PFSK-1 (cell line): ENCODE measurements at regions not wholly inside any gene's neighbourhood (a gene's known extent, or its start where the extent isn't known, plus 50 kb on each side); places are given as distances from the start of the nearest gene placed in this dataset.

Source experiments
- FOXP2 ChIP-seq: optimal IDR thresholded peaks from 2 replicates; pipeline ENCODE3; 2011; ENCODE audit warnings: borderline replicate concordance, control low read depth, inconsistent platforms; ENCODE audit not compliant: insufficient read depth; ENCODE audit errors: extremely low read length, extremely low read depth
- POLR2AphosphoS5 ChIP-seq: IDR thresholded peaks from 2 replicates; pipeline ENCODE4 v1.6.1; 2012; ENCODE audit warnings: low read depth, mild to moderate bottlenecking, control low read depth, low read length, moderate library complexity
- SIN3A ChIP-seq: IDR thresholded peaks from 2 replicates; pipeline ENCODE4 v1.6.1; 2012; ENCODE audit warnings: mild to moderate bottlenecking, low read length, moderate library complexity, borderline replicate concordance; ENCODE audit not compliant: insufficient read depth
- TAF1 ChIP-seq: IDR thresholded peaks from 2 replicates; pipeline ENCODE4 v1.6.1; 2012; ENCODE audit warnings: low read length, control low read depth, borderline replicate concordance; ENCODE audit not compliant: insufficient read depth
- TF ChIP-seq, protein P1 (sequence below), 2 experiments: IDR thresholded peaks; 2 replicates each; pipeline versions ENCODE4 v1.6.1 to v1.8.0; 2011 to 2012; ENCODE audit warnings: low read depth in 2 of 2, low read length in 2 of 2, control low read depth in 1 of 2, inconsistent platforms in 1 of 2, mild to moderate bottlenecking in 1 of 2, moderate library complexity in 1 of 2; ENCODE audit not compliant: insufficient read depth in 1 of 2

DNA sequence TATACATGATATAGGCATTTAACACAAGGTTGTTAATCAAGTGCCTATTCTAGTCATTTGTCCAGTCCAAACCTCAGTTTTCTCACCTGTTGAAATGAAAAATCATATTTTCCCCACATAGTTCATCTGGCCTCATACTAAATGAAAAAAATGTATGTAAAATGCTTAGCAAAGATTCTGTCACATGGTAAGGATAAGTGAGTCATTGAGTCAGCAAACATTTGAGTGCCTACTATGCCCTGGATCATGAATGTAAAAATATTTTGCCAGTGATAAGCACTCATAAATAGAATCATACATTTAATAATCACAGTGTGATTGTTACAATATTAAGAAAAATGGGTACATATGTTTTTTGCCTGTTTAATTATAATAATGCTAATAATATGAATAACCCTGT, 181.2 kb upstream of the PAPPA start:
- TF ChIP-seq TAF1 (no peak), SIN3A (no peak)
- TF ChIP-seq, protein P1, sequence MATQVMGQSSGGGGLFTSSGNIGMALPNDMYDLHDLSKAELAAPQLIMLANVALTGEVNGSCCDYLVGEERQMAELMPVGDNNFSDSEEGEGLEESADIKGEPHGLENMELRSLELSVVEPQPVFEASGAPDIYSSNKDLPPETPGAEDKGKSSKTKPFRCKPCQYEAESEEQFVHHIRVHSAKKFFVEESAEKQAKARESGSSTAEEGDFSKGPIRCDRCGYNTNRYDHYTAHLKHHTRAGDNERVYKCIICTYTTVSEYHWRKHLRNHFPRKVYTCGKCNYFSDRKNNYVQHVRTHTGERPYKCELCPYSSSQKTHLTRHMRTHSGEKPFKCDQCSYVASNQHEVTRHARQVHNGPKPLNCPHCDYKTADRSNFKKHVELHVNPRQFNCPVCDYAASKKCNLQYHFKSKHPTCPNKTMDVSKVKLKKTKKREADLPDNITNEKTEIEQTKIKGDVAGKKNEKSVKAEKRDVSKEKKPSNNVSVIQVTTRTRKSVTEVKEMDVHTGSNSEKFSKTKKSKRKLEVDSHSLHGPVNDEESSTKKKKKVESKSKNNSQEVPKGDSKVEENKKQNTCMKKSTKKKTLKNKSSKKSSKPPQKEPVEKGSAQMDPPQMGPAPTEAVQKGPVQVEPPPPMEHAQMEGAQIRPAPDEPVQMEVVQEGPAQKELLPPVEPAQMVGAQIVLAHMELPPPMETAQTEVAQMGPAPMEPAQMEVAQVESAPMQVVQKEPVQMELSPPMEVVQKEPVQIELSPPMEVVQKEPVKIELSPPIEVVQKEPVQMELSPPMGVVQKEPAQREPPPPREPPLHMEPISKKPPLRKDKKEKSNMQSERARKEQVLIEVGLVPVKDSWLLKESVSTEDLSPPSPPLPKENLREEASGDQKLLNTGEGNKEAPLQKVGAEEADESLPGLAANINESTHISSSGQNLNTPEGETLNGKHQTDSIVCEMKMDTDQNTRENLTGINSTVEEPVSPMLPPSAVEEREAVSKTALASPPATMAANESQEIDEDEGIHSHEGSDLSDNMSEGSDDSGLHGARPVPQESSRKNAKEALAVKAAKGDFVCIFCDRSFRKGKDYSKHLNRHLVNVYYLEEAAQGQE (IDR thresholded peaks at IDR 0.05; ENCODE audit: insufficient read depth in 1 of 2, low read depth in 2 of 2, low read length in 2 of 2) = no peak

DNA sequence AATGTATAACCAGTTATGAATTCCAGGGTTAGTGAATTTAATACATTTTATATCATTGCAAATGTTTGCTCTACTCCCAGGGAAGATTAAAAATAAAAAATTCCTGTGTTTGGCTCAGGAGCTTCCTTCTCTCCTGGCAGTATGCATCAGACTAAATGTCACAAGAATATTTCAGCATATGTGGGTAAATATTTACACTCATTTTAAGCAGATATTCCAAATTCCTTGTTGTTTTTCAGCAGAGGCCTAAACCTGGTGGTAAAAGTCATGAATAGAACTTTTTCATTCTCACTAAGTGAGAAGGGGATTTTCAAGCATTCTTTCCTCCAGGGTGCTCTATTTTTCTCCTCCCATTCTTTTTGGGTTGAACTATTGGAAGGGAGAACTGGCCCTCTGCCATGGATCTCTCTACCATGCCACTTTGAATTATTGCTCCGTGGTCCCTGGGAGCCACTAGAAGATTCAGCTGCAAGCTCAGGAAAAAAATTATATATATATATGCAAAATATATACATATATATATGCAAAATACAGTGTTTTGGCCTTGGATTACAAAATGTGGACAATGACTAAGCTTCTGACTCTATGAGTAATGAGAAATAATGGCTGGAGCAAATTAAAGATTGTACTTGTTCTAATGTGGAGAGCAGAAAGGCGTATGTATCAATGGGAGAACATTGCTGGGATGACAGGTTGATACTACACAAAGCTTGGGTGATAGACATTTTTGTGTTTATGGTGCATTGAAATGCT, 180.6 kb upstream of the PAPPA start:
- TF ChIP-seq POLR2AphosphoS5 (no peak), SIN3A (no peak), TAF1 (no peak), FOXP2 (no peak)
- TF ChIP-seq, protein P1 (IDR thresholded peaks at IDR 0.05; ENCODE audit: insufficient read depth in 1 of 2, low read depth in 2 of 2, low read length in 2 of 2) = no peak

- TF ChIP-seq TAF1 (no peak), FOXP2 (no peak), POLR2AphosphoS5 (no peak), SIN3A (no peak)
- TF ChIP-seq, protein P1 (IDR thresholded peaks at IDR 0.05; ENCODE audit: insufficient read depth in 1 of 2, low read depth in 2 of 2, low read length in 2 of 2) = no peak
These were observed 176.8 kb upstream of the PAPPA start for GRCh38 chr9:115976781-115977180.

DNA sequence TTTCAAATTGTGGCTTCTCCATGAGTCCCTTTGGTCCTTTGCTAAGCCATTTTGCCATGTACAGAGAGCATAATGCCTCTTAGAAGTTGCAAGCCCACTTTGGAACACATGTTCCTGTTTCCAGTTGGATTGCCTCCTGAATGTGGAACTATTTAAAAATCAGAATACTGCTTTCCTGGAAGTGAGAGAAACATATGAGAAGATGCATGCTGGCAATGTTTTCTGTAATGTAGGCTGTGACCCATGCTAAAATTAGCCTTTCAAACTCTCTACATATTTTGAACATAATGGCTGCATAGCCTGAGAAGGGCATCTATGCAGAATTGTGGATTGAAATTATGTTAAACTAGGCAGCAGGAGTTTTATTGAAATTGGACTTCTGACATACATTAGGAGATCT, 175.5 kb upstream of the PAPPA start:
- TF ChIP-seq POLR2AphosphoS5 = no peak
- TF ChIP-seq, protein P1 (IDR thresholded peaks at IDR 0.05; ENCODE audit: insufficient read depth in 1 of 2, low read depth in 2 of 2, low read length in 2 of 2) = no peak
- TF ChIP-seq SIN3A = no peak

GRCh38 chr9:115978659-115979096, 174.9 kb upstream of the PAPPA start:
- TF ChIP-seq FOXP2 (no peak), SIN3A (no peak), TAF1 (no peak), POLR2AphosphoS5 (no peak)
- TF ChIP-seq, protein P1 (IDR thresholded peaks at IDR 0.05; ENCODE audit: insufficient read depth in 1 of 2, low read depth in 2 of 2, low read length in 2 of 2) = no peak
